Left colon (tissue), 2 donors: ENCODE measurements at regions not wholly inside any gene's neighbourhood (a gene's known extent, or its start where the extent isn't known, plus 50 kb on each side); places are given as distances from the start of the nearest gene placed in this dataset.

ENCODE experiments used
- ATAC-seq: fragments of 200-7000 bp; cut with Tn5 transposase; one replicate; pipeline ENCODE4 v1.9.1; 2020; ENCODE audit warnings: mild to moderate bottlenecking, moderate library complexity
- DNase-seq, 2 donors: peaks; one replicate each; pipeline ENCODE4 v3.0.0-alpha.2; 2020
- intact Hi-C, 2 donors: fragments of 100-400 bp; cut with DNase I in 1 of 2; cut with micrococcal nuclease in 1 of 2; formaldehyde crosslinking; loops; one replicate each; pipeline versions ENCODE4 v1.11.2 to v1.14.0; 2022; cut with DNase I, micrococcal nuclease
- donor health status: DM: no; HTN: no; CAD: no.
- donor health status: DM: yes; HTN: yes; CAD: no.

DNA sequence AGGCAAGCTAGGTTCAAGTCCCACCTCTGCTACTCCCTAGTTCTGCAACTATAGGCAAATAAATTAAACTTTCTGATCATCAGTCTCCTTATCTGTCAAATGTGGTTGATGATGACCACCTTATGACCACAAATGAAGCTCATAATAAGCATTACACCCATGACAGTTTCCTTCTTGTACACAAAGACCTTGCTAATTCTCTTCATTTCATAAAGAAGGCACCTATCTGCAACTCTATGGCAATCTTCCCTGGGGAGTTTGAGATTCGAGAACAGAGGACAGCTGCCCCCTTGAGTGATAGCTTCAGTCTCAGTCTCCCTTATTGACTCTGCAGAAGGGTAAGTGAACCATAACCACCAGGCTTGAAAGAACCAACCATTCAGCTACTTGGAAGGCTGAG, 503.1 kb upstream of the DAB1 start:
- ATAC-seq (no peak), DNase-seq (no peak)
- intact Hi-C loops, result no loop called here

DNA sequence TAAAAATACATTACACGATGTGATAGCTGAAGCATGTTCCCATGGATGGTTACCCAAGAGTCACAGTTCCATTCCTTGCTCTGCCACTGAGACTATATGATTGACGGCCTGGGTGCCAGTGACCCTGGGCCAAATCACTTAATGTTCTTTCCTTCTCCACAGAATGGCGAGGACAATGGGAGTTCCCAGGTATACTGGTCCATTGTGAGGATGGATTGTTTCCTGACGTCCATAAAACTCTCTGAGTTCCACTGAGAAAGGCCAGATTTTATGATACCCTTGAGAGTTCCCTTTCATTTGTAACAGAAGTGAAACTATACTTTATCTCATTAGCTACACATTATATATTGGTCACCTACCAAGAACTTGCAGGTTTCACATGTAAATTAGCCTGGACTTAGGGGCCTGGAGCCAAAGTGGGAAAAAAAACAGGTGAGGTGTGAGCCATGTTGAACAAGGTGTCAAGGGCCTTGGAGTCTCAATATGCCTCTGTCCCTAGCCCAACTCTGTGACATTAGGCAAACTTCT, 502.2 kb upstream of the DAB1 start:
- DNase-seq (no peak), ATAC-seq (peak; percentile 76)
- intact Hi-C loops, result no loop called here

DNA sequence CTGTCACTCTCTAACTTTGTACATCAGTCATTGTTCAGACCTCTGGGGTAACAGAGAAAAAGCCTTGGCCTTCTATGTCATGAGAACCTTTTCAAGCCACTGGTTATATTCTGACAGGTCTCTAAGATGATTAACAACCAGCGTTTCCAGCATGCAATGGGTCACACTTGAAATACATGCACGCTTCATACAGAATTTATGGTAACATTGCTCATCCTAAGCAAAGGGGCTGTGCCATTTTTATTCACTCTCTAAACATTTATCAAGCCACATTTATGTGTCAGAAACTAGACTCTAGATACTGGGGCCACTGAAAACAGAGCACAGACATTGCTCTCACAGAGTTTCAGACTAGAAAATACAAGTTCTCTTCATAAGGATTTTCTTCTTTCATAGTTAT, 501.4 kb upstream of the DAB1 start:
- DNase-seq (no peak), ATAC-seq (no peak)
- intact Hi-C loops, result no loop called here

DNA sequence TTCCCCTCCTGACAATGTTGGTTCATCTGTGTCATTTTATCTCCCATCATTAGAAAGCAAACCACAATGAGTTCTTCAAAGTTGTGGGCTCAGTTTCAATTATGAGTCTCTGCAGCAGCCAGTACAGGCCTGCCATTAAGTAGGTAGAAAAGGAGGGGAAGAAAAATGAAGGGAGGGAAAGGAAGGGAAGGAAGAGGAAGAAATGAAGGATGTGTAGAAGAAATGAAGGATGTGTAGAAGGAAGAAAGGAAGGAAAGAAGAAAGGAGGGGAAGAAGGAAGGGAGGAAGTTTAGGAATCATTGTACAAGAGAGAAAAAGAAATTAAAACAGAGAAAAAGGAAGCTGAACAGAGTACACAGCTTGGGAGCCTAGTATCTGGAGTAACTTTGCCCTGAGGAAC, 498.3 kb upstream of the DAB1 start:
- DNase-seq, result no peak
- intact Hi-C loops, result no loop called here
- ATAC-seq, result no peak

DNA sequence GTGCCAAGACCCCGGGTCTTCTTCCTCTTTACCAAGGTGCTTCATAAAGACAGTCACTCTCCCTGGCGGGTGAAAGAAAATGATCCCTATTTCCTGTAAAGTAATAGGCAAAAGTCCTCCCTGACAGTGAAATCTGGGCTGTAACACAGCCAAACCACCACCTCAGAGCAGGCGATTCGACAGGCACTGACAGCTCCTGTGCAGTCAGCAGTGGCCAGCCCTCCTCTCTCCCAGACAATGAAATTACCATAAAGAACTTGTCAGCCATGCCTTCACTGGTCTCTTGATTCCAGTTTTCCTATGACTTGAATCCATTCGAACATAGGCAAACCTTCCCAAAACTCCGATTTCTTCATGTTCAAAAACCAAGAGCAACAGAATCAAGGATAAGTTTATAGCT, 492.2 kb upstream of the DAB1 start:
- intact Hi-C loops, result no loop called here
- DNase-seq (no peak), ATAC-seq (no peak)

DNA sequence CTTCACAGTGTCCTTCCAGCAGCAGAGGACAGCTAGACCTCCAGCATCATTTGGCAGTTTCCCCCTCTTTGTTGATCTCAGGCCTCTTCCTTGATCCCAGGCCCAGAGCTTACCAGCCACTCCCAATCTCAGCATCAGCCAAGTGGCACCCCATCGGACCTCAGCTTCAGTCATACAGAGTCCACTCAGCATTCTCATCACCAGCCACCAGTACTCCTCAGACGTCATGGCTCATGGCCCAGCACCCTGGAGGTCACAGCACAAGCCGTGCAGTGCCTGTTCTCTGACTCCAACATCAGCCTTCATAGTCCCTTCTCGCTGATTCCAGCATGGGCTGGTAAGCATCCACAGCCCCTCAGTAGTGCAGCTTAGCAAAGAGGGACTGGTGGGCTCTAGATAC, 487.6 kb upstream of the DAB1 start:
- intact Hi-C loops, result no loop called here

DNA sequence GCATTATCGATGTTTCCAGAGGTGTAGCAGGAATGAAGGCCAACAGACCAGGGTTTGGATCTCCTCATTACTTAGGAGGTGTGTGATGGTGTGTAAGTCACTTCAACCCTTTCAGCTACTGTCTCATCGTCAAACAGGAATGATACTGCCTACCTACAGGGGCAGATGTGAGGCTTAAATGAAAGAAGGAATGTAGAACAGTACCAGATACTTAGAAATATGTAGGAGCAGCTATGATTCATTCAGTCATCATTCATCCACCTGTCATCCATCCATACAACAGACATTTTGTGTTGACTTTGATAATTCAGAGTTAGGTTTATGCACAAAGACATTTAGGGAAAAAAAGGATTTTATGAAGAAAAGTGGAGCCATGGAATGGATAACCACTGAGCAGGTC, 486.9 kb upstream of the DAB1 start:
- intact Hi-C loops, result no loop called here

More for the DNA sequence above, 487.6 kb upstream of the DAB1 start:
- DNase-seq (no peak), ATAC-seq (no peak)

DNA sequence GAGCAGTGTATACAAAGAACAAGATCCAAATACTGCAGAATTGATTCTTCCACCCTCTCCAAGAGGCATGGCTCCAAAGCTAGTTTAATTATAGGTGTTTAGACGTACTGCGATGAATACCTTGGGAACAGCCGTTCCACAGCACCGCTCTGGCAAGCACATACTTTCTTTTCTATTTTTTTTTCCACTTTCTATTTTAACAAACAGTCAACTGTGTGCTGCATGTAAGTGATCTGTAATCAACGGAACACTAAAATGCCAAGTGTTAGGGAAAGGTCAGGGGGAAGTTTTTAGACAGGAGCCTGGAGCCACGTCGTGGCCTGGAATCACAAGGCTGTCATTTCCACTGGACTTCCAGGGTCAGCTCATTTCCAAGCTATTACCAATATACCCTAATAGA, 486.4 kb upstream of the DAB1 start:
- DNase-seq (no peak), ATAC-seq (no peak)
- intact Hi-C loops, result no loop called here

More for the DNA sequence above, 486.9 kb upstream of the DAB1 start:
- DNase-seq (no peak), ATAC-seq (no peak)

DNA sequence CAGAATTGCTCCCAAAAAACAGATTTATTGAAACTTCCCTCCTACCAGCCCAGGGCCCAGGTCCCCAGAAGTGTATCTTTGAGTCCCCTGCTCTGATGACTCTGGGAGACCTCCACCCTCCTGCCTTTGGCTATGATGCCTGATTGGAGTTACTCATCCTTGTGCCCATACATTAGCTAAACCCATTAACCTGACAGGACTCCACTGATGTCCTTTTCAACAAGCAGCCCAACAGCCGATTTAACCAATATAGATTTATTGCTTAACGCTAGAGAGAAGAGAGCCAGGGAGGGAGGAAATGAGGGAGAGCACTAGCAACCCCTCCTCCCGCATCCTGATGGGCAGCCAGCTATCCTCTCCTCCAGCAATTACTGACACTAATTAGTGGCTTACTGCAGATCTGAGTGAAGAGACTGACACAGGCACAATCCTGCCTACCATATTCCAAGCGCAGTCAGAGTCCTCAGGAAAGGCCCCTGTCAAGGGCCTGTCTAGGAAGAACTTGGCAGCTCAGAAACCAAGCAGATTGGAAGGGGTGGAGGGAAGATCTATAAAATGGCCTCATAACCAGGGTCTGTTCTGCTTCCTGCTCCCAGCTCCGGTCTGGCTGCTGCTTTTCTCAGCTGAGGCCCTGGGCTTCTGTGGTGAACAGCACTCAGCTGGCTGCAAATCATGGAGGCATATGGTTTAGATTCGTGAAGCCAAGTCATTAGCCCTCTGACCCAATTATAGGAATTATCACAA, 484.5 kb upstream of the DAB1 start:
- ATAC-seq (no peak), DNase-seq (no peak)
- intact Hi-C loops, result no loop called here

DNA sequence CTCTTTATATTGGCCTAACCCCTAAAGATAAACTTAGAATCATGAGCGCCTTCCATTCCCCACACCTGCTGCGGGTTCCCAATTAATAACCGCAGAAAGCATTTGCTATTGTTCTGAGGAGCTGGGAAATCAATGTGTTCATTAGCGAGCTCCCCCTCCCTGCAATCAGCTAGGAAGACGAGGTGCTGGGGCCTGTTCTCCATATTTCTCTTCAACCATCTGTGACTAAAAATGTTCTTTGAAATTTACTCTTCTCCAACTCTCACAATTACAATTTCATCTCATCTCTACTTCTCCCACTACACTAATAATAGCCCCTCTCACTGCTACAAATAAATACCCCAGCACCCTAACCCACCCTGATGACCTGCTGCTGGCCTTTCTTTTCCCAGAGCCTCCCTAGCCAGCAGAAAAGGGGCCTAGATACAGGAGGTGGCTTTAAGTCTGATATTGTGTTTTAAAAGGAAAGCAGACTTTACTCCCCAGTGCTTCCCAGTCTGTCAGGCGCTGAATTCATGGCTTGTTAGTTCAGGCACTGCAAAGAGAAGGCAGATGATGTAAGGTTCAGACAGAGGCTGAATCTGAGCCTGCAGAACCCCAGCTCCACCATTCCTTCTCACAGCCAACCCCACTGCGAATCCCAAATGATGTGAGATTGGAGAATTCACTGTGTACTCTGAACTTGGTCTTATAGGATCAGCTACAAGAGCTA, 477.5 kb upstream of the DAB1 start:
- intact Hi-C loops, result no loop called here
- no peak for ATAC-seq
- DNase-seq, result no peak

DNA sequence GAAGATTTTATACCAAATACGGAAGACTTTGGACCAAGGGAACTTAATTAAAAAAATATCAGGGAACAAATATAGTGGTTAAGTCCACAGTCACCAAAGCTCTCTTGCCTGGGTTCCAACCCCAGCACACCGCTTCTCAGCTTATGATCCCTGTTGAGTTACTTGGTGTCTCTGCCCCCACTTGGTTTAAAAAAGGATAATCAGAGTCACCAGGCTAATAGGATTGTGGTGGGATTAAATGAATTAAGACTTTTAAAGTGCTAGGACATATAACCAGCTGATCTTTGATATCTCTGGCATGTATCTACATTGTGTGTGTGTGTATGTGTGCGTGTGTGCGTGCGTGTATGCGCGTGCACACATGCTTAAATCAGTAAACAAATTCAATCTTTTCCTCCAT, 474.7 kb upstream of the DAB1 start:
- ATAC-seq (no peak), DNase-seq (no peak)
- intact Hi-C loops, result no loop called here

DNA sequence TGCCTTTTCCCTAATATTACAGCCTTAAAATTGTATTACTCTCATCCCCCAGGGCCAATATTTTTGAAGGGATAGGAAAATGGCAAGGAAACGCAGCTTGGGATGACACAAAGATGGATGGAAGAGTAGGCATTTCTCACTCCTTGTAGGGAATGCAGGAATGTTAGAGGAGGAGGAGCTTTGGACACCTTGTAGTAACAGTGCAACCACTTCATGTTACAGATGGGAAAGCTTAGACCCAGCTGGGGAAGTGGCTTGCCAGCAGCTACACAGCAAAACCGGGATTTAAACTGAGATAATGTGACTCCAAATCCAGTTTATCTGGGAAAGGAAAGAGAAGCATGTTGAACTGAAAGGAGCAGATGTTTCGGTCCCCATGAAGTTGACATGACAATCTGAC, 473.7 kb upstream of the DAB1 start:
- DNase-seq (no peak), ATAC-seq (no peak)
- intact Hi-C loops, result no loop called here

DNA sequence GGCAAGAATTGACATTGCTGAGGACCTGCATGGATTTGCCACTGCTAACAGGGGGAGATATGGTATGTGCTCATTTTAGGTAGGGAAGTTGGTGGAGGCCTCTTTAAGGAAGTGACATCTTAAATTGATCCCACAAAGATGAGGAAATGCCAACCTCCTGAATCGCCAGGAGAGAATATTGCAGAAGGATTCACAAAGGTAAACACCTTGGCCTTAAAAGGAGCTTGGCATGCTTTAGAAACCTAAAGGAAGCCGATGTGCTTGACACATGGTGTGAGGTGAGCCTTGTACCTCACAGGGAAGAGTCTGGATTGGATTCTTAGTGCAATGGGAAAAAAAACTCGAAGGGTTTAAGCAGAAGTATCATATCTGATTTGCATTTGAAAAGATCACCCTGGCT, 470.5 kb upstream of the DAB1 start:
- intact Hi-C loops, result no loop called here
- ATAC-seq (no peak), DNase-seq (no peak)

DNA sequence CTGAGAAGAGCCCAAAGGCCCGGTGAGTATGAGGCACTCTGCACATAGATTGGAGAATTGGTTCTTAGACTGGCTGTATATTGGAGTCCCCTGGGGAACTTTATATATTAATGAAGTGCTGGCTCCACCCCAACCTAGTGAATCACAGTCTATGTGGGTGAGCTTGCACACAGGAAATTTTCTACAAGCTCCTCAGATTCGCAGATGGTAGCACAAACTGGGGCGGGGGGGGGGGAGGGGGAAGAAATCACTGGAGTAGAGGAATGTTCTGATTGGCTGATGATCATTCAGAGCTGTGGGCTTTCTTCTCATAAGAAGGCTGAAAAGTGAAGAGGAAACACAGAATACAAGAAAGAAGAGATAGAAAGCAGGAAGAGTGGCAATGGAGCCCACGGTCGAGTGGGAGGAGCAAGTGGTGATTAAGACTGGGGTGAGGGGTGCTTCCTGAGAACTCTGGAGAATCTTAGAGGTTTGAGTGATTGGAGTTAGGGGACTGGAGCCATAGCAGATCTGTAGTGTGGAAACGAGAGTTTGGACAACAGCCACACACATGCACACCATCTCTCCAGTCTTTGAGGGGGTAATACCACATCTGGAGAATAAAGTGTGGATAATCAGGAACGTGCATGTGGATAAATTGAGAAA, 465.9 kb upstream of the DAB1 start:
- DNase-seq (no peak), ATAC-seq (no peak)
- intact Hi-C loops, result no loop called here

DNA sequence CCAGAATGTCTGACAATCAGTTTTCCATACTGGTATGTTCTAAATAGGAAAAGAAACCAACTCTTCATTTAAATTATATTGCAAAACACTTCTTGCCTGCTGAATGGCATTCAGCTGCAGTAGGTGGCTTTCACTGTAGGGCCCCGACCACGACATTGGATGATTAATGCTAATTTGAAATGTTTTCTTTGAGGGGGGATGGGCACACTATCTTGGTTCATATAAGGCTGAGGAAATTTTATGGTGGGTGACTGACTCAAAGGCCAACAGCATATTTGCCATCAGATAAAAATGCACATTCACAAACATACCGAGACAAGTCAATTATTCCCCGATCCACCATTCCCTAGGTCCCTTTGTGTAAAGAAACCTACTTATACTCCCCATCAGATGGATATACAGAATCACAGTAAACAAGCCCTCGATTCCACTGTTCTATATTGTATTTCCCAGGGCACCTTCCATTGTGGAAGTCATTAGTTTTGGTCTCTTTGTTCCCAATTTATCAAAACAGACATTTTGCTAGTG, 464.2 kb upstream of the DAB1 start:
- DNase-seq, result no peak

DNA sequence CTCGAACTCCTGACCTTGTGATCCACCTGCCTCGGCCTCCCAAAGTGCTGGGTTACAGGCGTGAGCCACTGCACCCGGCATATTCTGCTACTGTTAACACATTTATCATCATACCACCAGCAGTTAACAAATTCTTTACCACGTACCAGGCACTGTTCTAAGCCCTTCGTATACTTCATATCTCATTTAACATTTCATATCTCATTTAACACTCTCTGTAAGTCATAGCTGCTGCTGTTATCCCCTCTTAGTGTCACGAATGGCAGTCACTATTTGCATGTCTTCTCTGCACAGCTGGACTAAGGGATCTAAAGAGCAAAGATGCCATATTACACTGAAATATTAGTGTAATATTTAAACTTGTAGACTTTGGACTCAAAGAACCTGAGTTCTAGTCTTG, 462.5 kb upstream of the DAB1 start:
- DNase-seq, result no peak
- no peak for ATAC-seq
- intact Hi-C loops, result no loop called here

More for the DNA sequence above, 464.2 kb upstream of the DAB1 start:
- intact Hi-C loops, result no loop called here
- ATAC-seq, result no peak

DNA sequence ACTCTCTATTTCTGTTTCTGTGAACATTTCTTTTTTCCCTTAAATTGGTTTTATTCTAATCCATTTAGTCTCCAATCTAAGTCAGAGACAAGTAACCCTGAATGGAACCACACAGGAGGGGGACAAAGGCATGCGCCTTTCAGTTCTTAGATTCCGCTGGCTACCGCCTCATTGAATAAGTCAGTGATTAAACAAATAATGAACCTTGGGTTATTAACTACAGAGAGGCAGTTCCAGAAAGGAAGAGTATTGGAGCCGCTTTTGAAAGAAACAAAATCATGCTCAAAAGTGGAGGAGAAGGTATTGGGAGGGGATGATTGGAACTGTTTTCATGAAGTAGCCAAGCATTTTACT, 459.8 kb upstream of the DAB1 start:
- ATAC-seq, result no peak
- intact Hi-C loops, result no loop called here
- no peak for DNase-seq

DNA sequence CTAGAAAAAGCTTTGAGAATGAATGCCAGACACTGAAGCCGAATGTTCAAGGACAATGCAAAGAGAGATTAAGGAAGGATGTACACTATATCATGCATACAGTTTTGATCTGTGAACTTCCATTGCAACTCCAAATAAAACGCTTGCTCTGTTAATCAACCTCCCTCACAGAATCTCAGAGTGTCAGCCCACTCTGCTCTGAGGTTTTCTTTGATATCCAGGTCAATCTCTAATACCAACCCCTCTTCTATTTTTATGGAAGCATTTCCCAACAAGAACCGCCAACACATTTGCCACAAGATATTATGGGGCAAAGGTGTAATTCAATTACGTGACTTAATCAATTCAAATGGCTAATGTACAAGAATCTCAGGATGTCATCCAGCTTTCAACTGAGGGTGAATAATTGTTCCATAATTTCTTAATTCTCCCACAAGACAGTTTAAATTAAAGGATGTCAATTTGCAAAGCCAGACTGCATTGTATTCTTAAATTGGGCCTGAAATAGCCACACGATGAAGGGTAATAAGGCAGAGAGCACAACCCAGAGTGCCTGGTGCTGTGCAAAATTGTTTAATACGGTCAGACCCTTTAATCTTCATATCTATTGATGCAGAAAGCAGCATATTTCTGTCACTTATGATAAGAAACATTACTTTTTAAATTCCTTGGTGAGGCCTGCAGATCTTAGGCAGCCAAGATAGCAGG, 459.2 kb upstream of the DAB1 start:
- no peak for ATAC-seq
- DNase-seq, result no peak
- intact Hi-C loops, result no loop called here

DNA sequence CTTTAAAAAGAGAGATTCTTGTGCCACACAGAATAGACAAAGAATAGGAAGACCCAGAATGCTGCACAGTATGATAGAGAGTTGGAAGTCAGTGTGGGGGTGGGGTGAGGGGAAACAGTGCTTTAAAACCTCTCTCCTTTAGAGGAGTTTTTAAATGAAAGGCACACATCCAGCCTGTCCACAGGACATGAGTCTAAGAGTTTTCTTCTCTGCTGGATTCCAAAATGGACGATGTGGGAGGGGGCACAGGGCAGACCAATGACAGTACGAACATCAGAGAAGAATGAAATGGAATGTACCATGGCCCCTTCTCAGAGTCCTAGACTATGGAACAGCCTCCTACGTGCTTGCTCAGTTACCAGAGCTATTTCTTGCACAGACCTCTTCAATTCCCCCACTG, 458.2 kb upstream of the DAB1 start:
- intact Hi-C loops, result no loop called here

More for the DNA sequence above, 458.2 kb upstream of the DAB1 start:
- ATAC-seq (no peak), DNase-seq (no peak)
